ENCODE measurements at regions not wholly inside any gene's neighbourhood (a gene's known extent, or its start where the extent isn't known, plus 50 kb on each side); places are given as distances from the start of the nearest gene placed in this dataset.

GRCh38 chr10:124173298-124173900, 80.0 kb upstream of the CHST15 start:
- TF ChIP-seq CTCF (IDR thresholded peaks at IDR 0.05) (no peak), EP300 (IDR thresholded peaks at IDR 0.05) (no peak), POLR2A (IDR thresholded peaks at IDR 0.05) (no peak)

Data from gastroesophageal sphincter (tissue), 3 donors.